ENCODE measurements at regions not wholly inside any gene's neighbourhood (a gene's known extent, or its start where the extent isn't known, plus 50 kb on each side); places are given as distances from the start of the nearest gene placed in this dataset.

DNA sequence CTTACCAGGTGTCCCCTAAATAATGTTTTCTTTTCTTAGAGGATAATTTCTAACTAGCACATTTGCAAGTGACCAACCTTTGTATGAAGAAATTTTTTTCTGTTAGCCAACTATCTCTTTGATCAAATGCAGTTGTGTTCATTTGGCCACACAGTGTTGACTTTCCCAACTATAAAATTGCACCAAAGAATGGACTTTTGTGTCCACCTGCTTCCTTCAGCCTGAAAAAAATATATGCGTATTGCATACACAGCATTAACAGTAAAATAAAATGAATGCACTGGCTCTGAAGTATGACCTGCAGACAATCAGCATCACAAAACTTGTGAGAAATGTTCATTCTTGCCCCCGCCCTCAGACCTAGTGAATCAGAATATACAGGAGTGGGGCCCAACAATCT lies 342.0 kb downstream of the SEC23A start:
- no peak for DNase-seq

GRCh38 chr14:38758661-38759060 lies 344.4 kb downstream of the SEC23A start:
- no peak for DNase-seq

- no peak for DNase-seq
Observed at GRCh38 chr14:38755036-38755435, 348.0 kb downstream of the SEC23A start.

DNA sequence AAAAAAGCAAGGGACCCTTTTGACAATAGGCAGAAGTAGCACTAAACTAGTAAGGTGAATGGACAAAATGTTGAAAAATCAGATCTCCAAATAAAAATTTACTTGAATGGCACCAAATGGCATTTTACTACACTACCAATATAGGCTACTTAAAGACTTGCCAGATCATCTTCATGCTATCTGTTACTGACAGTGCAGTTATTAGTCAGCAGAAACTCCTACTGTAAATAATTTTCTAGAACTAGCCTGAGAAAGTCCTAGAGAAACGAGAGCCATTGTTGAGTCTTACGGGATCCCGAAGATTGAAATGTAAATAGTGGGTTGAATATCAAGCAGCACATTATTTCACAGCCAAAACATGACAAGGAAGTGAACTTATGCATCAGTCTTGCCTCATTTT lies 350.3 kb downstream of the SEC23A start:
- DNase-seq, result no peak

- DNase-seq, result no peak
Observed at GRCh38 chr14:38752341-38752740, 350.7 kb downstream of the SEC23A start.

DNA sequence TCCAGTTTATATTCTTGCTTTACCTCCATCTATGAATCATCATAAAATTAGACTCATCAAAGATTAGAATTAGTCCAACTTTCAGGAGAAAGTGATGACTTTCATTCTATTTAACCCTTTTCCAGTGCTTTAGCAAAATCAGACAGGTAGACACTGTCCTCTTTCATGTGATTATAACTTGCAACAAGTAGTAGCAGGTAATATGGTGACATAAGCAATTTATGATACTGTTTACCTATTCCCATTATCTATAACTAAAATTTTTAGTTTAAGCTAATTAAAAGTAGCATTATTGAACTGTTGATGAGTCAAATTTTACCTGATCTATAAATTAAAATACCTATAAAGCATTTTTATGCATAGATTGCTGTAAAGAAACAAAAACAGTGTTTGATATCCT lies 351.6 kb downstream of the SEC23A start:
- no peak for DNase-seq

DNA sequence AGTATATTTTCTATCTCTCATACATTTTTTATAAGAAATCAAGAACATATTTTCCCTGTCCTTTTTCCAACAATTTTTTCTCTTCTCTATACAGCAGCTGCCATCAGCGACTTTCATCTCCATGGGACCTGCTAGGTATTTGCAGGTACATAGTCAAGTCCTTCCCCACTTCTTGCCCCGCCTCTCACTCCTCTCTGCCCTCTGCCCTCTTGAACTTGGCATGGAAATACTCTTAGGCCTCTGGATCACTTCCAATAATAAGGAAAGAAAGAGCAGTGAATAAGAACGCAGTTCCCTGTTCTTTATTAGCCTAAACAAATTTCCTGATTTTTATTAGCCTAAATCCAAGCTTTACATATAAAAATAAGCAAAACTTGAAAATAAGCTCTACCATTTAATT lies 353.1 kb downstream of the SEC23A start:
- no peak for DNase-seq

GRCh38 chr14:38745861-38746260 lies 357.2 kb downstream of the SEC23A start:
- no peak for DNase-seq

DNA sequence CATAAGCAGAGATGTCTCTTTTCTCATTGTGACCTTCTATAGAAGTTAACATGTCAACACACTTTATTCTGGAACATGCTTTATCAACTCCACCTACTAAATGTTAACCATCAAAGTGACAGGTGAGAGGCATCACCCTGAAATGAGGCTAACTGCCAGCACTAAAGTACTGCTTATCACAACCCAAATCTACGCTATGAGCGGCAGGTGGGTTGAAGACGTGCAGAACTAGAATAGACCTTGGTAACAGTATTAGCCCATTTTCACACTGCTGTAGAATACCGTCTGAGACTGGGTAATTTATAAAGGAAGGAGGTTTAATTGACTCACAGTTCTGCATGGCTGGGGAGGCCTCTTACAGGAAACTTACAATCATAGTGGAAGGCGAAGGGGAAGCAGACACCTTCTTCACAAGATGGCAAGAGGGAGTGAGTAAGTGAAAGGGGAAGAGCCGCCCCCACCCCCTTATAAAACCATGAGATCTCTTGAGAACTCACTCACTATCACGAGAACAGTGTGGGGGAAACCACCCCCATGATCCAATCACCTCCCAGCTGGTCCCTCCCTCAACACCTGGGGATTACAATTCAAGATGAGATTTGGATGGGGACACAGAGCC lies 359.0 kb downstream of the SEC23A start:
- no peak for DNase-seq

DNA sequence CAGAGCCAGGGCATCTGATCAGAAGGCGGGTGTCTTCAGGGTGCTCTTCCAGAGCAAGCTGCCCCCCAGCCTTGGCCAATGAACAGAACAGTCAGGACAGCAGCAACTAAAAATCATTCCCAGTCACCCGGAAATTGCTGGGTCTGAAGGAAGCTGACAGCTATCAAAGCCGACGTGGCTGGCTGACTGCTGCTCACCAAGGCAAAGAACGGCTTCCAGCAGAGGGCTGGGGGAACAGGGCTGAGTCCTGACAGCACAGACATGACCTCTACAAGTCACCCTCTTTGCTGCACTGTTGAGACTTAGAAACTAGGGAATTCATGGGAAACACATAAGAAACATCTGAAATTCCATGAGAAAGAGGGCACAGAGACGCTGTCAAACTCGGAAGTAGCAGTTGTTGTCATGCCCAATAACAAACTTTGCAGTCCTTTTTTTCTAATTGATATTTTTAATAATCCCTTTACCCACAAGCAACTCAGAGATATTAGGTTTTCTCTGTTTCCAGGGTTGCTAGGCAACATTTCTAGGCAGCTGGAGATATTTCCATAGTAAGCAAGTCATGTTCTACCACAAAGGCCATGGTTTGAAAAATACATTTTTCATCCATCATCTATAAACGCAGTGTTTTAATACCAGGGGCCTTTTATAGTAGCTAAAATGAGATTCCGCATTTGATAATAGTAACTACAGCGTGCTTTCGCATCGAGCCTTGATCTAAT lies 365.2 kb downstream of the SEC23A start:
- DNase-seq, result no peak

- no peak for DNase-seq
Observed at GRCh38 chr14:38735005-38735404, 368.0 kb downstream of the SEC23A start.

GRCh38 chr14:38731962-38732361 lies 371.1 kb downstream of the SEC23A start:
- no peak for DNase-seq

- no peak for DNase-seq
Observed at GRCh38 chr14:38730420-38730819, 372.6 kb downstream of the SEC23A start.

- DNase-seq, result no peak
Observed at GRCh38 chr14:38727731-38728130, 375.3 kb downstream of the SEC23A start.

GRCh38 chr14:38724621-38725020 lies 378.4 kb downstream of the SEC23A start:
- DNase-seq, result no peak

DNA sequence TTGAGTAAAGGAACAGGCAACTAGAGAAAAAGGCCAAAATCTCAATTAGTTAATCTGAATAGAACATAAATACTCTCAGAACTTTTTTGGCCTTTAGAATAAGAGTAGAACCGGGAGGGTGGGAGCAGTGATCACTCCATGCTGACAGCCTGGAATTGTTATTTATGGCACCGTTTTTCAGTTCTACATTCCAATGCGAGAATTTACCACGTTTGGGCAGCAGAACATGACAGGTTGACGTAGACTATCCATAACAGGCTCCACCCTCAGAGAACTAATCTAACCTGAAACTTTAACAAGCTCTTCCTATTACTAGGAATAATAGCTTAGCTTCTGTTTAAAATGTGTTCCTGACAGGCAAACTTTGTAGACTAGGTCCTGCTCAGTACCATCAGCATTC lies 379.1 kb downstream of the SEC23A start:
- DNase-seq, result no peak

DNA sequence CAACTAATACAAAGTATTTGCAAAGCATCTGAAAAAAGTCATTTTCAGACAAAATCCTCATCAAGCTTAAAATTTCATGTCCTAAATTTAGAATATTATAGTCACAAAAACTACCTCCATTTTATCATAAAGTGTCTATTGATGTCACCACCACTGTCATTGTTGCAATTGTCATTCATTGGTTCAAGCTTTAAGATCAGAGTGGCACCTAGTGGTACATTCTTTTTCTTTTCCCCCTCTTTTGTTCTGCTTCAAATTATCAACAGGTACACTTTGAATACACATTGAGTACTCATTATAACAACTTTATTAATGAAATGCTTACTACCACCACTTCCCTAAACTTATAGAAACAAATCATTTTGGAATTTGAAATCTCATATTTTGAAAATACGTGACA lies 379.8 kb downstream of the SEC23A start:
- DNase-seq, result no peak

DNA sequence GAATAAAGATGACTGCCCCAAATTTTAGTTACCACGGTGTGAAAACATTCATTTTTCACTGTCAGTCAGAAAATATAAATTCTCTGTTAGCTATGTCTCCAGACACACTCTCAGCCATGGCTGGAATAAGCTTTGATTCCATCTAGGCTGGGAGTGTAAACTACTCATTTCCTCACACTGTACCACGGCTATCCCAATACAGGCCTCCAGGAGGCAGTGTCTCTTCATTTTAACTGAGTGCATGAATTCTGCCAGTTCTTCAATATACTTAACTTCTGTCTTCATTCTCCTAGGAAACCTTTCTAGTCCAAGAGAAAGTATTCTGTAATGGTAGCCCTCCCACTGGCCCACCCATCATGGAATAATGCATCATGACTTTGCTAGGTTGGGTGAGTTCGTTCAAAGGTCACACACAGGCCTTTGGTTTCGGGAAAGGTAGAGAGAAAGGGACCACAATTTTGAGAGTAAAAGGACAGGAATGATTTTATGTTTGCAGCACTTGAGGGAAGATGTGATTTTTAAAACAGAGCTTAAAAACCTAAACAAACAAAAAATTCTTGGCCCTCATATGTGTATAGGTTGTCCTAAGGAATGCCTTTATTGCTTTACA lies 381.1 kb downstream of the SEC23A start:
- peak; percentile 25 for DNase-seq

- no peak for DNase-seq
Observed at GRCh38 chr14:38718519-38718918, 384.5 kb downstream of the SEC23A start.

GRCh38 chr14:38716926-38717325 lies 386.1 kb downstream of the SEC23A start:
- DNase-seq, result no peak

DNA sequence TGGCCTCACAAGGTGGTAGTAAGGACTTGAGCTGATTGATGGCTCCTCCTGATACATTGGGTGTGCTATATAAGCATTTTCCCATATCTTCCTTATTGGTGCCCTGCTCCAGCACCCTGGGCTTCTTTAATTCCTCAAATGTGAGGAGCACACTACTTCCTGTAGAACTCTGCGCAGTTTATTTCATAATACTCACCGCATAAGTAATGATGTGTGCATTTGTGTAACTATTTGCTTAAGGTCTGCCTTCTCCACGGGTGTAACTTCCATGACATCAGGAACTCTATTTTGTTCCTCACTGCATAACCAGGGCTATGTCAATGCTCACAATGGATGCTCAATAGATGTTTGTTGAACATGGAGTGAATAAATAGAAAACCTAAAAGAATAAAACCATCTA lies 392.2 kb downstream of the SEC23A start:
- no peak for DNase-seq

DNA sequence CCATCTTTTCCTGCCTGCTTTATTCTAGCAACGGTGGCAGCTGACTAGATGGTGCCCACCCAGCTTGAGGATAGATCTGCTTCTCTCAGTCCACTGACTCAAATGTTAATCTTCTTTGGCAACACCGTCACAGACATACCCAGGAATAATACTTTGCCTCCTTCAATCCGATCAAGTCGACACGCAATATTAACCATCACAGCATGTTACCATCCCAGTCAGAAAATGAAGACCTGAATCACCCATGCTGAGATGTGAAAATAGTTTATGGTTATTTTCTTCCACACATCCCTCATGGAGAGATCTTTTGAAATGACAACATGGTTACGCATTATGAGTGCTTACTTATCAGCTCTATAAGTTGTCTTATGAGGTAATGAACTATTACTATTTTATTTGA lies 392.8 kb downstream of the SEC23A start:
- no peak for DNase-seq

GRCh38 chr14:38705220-38705619 lies 397.8 kb downstream of the SEC23A start:
- DNase-seq, result no peak

DNA sequence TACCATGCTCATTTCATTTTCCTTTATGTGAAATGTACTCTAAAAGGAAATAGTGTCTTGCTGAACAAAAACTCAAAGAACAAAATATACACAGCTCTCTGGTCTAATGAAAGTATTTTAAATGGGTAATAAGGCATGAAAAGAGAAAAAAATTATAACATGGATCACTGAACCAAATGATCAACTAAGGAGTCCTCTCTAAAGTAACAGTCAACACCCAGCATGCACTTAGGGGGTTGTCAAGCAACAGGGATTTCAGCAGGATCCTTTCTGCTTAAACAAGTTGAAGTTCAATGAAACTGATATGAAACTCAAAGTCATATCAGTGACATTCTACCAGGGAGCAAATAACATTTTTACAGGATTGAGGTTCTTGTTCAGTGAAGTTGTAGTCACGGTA lies 398.8 kb downstream of the SEC23A start:
- DNase-seq, result no peak

- no peak for DNase-seq
Observed at GRCh38 chr14:38696925-38697324, 406.1 kb downstream of the SEC23A start.
